HG03521 (cell line): ENCODE measurements at regions not wholly inside any gene's neighbourhood (a gene's known extent, or its start where the extent isn't known, plus 50 kb on each side); places are given as distances from the start of the nearest gene placed in this dataset.
A peak's percentile ranks its signal among the peaks of the same experiment; 100 is the strongest.

ENCODE experiments used
- ATAC-seq: cut with Tn5 transposase; IDR thresholded peaks from one replicate; pipeline ENCODE4 v1.9.1; 2021; ENCODE audit warnings: mild to moderate bottlenecking, moderate library complexity; ENCODE audit not compliant: unreplicated experiment

DNA sequence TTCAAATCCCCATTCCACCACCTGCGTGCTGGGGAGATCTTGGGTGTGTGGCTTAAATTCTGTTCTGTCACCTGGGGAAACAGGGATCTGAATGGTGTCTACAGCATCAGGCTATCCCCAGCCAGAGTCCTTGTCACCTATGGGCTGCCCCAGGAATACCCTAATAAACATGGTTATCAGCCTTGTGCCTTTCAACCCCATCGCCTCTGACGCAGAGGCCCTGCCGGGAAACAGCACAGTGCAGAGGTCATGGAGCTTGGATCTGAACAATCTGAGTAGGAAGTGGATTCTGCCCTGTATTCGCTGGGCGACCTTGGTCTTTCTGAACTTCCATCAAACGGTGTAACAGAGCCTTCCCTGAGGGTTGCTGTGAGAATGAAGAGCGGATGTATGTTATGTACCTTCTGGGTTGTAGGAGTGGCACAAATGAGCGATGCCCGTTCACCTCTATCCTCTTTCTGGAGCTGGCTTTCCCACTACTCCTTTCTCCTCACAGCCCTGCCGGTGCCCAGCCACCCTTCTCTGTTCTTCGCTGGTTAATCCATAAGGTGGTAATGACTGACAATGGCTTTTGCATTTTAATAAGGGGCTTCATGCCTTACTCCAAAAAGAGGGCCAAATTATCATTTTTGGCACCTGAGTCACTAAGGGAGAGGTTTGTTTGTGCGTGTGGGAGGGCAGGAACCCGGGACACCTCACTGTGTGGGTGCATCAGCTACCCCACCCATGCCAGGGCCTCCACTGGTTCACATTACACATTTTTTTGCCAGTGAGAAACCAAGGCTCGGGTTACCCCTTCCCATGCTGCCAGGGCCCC, 256.5 kb downstream of the MYCN start:
- no peak for ATAC-seq

DNA sequence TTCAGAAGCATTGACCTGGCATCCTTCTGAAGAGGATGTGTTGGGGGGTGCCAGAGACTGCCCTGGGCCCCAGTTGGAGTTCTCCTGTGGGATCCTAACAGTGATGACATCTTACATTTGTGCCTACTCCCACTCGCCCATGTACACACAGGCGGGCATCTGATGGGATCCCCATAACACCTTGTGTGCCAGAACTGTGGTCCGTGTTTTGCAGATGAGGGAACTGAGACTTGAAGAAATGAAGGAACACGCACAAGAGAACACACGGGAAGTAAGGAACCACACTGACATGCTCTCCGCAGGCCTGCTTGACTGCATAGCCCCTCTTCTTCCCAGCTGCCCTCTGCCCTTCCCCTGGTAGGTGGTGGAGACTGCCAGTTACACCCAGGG, 255.3 kb downstream of the MYCN start:
- ATAC-seq, result no peak

DNA sequence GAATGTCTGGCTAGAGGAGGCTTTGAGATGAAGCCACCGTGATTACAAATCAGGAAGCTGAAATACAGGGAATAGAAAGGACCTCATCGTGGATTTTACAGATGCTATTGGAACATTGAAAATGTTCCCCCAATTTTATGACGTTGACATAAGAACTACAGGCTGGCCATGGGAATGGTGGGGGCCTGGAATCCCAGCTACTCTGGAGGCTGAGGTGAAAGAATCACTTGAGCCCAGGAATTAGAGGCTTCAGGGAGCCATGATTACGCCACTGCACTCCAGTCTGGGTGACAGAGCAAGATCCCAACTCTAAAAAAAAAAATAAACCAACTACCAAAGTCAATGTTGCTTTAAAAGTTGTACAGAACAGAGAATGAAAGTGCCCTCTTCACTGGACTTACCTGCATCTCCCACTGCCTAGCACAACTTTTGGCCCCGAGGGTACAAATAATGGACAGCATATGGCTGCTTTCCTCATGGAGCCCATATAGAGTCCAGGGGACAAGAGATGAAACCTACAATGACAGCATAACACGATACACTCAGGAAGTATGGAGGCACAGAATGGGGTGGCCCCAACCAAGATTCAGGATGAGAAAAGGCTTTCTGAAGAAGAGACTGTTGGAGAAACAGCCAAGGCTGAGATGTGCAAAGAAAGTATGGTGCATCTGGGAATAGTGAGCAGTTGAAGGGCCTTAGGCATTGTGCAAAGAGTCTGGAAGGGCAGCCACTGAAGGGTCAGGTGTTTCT, 254.8 kb downstream of the MYCN start:
- ATAC-seq, result no peak

DNA sequence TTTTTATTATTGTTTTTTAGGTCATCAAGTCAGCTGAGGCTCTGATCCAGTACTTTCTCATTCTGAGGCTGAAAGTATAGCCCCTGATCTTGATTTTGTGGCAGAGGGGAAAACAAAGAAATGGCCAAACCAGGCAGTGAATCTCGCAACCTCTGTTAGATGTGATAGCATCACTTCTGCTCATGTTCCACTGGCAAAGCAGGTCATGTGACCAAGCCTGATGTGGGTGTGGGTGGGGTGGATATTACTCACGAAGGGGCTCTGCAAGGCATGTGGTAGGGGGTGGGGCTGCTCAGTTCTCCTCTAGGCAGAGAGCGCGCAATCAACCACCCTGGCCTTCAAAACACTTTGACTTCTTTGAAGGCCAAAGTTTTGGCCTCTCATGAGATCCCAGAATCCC, 254.2 kb downstream of the MYCN start:
- ATAC-seq, result no peak

DNA sequence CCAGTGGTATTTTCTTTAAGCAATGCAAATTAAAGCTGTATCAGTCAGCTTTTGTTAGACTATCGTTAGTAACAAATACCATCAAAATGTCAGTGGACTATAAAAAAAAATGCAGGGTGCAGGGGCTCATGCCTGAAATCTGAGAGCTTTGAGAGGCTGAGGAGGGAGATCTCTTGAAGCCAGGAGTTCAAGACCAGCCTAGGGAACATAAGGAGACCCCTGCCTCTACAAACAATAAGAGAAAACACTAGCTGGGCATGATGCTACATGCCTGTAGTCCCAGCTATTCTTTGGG, 253.7 kb downstream of the MYCN start:
- ATAC-seq, result no peak

DNA sequence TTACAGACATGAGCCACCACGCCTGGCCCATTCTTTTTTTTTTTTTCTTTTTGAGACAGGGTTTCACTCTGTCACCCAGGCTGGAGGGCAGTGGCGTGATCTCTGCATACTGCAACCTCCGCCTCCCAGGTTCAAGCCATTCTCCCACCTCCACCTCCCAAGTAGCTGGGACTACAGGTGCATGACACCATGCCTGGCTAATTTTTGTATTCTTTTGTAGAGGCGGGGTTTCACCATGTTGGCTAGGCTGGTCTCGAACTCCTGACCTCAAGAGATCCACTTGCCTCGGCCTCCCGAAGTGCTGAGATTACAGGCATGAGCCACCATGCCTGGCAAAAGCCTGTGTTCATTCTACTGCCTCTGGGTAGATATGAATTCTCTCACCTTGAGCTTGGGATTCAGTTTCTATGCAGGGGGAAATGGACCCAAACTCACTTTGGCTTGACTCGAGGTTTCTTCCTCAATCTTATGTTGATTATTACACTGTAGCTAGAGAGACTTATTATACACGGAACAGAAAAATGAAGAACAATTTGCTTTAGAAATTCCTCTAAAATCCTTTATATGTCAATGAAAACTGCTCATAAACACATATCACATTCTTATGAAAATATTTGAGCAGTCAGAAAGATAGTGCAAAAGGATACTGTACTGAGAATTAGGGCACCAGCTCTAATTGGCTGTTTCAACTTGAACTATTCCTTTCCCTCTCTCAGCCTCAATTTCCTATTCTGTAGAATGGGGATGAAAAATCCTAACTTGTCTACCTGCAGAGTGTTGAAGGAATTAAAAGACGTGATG, 252.3 kb downstream of the MYCN start:
- ATAC-seq, result no peak

DNA sequence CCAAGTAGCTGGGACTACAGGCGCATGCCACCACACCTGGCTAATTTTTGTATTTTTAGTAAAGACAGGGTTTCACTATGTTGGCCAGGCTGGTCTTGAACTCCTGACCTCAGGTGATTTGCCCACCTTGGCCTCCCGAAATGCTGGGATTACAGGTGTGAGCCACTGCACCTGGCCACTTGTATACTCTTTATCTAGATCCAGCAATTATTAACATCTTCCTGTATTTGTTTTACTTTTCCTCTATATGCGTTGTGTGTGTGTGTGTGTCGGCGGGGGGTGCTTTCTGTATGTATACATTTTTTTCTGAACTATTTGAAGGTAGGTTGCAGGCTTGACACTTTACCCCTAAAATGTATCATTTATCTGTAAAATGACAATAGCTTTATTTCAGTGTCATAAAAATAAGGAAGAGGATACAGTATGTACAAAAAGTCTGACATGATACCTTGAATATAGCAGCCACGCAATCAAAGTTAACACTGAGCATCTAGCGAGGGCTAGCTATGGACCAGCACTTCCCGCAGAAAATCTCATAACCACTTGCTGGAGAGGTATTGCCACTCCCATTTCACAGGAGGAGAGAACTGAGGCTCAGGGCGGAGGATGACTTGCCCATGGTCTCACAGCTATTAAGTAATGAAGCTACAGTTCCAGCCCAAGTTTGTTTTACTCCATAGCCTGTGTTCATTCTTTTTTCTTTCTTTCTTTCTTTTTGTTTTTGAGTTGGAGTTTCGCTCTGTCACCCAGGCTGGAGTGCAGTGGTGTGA, 251.3 kb downstream of the MYCN start:
- no peak for ATAC-seq

DNA sequence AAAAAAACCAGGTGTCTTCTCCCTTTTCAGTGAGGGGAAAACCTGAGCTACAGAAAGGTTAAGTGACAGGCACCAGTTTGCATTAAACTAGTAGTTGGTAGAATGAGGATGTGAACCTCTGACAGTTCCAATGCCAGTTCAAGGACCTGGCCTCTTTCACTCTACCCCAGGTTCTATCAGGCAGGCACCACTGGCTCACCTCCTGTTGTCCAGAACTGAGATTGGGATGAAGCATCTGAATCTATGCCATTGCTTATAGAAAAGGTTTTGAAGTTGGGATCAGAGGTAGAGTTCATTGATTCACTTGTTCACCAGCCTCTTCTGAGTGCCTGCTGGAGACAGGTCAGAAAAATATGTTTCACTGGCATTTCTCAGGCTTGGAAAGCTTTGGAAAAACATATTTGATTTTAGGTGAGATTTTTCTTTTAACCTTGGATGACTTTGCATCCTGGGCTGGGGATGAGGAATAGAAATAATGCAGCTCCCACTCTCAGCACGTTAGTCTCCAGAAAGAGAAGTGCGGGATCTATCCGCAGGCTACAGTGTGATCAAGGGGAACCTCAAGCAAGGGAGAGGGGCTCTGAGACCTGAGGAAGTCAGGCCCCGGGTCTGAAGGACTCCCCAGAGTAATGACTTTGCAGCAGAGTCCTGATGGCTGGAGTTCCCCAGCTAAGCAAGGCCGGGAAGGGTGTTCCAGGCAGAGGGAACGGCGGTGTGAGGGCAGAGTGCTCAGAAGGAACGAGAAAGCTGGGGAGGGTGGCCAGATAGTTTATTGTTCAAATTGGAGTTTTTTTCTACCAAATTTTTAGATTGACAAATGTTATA, 250.3 kb downstream of the MYCN start:
- ATAC-seq, result no peak

DNA sequence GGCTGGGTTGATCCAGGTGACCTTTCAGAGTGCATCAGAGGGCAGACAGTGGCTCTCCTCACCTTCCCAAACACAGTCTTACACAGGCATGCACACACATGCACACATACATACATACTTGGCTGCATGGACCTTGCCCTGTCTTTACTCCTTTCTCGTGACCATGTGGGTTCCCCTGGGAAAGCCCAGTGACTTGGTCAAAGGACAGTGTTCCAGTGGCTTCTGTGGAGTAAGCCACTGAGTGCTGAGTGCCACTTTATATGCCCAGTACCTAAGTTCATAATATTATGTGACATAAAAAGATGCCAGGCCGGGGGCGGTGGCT, 249.4 kb downstream of the MYCN start:
- no peak for ATAC-seq

DNA sequence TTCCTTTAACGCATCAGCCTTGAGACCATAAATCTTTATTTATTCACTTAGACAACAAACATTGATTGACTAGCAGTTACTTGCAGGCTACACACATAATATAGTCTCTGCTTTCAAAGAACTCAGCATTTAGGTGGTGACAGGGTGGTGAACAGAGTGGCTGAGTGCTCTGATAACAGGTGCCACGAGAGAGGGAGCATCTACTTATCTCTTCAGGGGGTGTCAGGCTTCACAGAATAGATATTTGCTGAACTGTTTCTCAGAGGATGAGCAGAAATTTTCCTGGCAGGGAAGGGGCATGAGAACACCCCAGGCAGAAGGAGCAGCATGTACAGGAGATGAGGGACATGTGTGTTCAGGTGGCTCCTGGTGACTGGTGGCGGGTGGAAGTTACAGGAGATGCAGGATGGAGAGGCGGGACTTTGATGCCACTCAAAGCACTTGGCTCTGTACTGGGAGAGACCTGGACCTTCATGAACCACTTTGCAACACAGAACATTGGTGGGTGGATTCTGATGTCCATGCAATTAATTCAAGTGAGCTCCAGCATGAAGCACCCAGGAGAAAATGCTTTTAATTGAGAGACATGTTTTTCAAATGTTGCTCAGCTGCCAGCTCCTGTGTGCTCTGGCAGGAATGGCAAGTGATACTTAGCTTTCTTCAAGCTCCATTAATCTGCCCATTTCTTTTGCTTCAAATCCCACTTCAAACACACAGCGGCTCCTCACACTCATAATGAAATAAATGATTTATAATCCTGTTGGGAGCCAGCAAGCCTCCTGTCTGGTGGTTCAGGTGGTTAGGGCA, 248.9 kb downstream of the MYCN start:
- no peak for ATAC-seq

DNA sequence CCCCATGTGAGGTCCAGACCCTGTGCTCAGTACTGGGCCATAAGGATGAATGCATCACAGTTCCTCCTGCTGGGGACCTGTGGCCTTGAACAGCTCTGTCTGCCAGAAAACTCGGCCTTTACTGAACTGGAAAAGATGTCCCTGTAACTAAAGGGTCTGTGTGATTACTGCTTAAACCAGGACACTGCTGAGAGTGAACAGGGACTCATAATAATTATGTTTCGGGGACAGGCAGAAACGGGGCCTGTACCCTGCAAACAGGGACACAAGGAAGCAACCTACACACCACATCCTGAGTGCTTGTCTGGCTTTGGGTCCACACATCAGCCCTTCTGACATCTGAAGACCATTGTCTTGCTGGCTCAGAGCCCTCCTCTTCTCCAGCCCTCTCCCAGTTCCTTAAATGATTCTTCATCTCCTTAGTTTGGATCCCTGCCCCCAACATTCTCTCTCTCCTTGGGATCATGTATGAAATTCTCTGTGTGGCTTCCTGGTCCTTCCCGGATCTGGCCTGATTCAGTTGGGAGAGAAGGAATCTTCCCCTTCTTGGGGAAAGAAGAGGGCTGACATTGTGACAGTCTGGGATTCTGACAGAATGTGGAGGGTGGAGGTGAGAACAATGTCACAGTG, 248.0 kb downstream of the MYCN start:
- ATAC-seq, result no peak

DNA sequence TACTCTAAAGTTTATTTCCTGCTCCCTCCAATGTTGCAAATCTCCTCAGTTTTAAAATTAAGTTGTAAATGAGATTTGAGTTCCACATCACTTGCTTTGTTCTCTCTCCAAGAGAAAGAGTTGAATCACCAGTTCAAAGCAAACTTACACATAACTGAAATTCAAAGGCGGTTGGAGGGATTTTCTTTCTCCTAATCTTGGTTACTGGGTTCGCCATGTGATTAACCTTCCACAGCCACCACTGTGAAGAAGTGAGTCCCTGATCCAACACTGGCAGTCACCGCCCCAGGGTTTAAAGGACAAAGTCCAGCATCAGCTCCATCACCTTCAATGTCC, 247.1 kb downstream of the MYCN start:
- no peak for ATAC-seq

DNA sequence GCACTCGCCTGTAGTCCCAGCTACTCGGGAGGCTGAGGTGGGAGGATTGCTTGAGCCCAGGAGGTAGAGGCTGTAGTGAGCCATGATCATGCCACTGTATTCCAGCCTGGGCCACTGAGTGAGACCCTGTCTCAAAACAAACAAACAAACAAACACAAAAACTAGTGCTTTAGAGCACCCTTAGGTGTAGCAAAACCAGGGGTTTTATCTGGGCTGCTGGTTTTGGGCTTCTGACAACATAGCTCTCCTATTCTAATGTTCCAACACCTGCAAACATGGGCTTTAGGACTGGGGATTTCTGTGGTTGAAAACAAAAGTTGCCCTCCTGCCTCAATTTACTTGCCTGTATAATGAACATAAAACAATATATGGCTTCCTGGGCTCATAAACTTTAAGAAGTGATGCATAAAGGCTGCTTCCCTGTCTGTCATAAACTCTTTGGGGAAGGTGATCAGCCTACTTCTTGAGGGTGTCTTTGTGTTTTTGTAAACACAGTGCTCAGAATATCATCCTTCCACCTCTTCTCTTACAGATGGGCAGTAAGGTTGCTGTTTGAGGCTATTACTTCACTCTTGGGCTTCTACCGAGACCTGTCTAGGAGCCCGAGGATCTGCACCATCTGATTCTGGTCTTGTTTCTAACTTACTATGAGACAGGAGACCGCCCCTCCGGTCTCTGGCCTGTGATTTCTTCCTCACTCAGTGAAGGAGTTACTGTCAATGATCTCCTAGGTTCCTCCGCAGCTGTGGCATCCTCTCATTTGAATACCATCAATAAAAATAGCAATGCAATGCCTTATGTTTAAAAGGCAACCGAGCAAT, 246.5 kb downstream of the MYCN start:
- ATAC-seq, result peak; percentile 52

DNA sequence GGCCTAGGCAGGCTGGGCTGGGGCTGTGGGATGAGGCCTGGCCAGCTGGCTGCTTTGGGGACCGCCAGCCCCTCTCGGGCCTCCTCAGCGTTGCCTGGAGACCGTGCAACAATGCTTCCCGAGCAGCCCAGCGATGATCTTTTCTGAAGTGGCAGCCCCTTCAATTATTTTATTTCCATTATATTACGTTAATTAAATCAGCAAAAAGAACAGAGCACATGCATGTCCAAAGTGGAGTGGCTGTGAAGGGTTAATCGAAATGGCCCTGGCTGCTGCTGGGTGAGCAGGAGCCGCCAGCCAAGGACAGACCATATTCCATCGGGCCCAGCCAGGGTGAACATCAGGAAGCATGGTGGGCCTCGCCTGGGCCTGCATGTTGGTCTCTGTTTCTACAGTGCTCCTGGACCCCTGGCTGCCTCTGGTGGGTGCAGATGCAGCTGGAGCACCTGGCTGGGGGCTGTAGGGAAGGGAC, 245.5 kb downstream of the MYCN start:
- no peak for ATAC-seq

DNA sequence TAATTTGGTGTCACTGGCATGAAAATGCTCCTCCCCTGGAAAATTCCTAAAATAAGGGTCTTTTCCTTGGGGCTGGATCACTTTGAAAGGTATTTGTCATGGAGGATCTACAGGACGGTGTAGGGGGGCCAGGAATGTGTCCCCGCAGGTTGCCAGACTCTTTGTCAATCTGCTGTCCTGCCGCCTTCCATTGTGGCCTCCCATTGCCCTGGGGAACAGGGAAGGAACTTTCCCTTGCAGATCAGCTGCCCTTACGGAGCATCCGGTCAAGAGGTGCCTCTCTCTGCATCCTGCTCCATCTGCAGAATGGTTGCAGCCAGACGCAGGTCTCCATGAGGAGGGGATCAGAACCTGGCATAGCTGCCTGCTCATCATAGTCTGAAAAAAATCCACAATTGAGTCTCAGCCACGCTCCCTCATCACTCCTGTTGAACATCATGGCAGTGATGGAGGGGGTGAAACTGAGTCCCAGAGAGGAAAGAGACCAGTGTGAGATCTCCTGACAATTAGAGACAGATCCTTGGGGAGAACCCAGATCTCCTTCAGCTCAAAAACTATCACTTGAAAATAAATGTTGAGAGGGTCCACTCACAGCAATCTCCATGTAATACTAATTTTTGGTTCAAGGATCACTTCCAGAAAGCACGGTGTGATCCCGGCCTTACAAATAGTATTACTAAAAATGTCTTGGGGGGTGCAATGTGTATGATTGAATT, 244.8 kb downstream of the MYCN start:
- ATAC-seq, result no peak

DNA sequence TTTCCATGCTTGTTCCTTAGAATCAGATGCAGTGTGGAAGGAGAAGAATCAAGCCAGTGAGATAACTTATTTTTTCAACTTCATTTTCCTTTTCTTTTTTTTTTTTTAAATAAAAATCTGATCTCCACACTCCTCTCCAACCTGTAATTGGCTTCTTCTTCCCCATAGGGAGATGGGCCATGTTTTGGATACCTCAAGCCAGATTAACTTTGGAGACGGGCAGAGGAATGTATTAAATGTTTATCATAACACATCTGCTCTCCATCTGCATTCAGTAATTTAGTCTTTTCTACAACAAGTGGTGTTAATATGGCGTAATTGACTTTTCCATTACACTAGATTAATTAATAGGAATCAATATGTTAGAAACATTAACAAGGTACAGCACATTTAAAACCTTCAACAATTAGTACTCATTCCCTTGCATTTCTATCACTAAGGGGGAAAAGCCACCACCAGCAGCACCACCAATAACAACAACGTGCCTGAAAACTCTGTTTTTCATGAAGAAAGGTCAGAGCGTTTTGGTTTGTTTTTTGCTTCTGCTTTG, 244.1 kb downstream of the MYCN start:
- ATAC-seq, result no peak

DNA sequence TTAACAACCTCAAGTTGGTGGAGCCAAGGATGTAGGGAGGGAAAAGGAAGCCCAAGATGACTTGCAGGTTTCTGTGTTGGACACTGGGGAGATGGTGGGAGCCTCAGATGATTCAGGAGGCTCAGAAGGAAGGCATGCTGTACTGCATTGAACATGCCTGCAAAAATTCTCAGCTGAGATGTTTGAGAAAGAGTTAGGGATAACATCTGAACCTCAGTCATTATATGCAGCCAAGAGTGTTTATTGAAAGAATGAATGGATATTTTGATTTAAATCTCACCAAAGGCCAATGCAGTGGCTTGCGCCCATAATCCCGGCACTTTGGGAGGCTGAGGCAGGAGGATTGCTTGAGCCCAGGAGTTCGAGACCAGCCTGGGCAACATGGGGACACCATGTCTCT, 243.0 kb downstream of the MYCN start:
- no peak for ATAC-seq
